ENCODE measurements at regions not wholly inside any gene's neighbourhood (a gene's known extent, or its start where the extent isn't known, plus 50 kb on each side); places are given as distances from the start of the nearest gene placed in this dataset.

DNA sequence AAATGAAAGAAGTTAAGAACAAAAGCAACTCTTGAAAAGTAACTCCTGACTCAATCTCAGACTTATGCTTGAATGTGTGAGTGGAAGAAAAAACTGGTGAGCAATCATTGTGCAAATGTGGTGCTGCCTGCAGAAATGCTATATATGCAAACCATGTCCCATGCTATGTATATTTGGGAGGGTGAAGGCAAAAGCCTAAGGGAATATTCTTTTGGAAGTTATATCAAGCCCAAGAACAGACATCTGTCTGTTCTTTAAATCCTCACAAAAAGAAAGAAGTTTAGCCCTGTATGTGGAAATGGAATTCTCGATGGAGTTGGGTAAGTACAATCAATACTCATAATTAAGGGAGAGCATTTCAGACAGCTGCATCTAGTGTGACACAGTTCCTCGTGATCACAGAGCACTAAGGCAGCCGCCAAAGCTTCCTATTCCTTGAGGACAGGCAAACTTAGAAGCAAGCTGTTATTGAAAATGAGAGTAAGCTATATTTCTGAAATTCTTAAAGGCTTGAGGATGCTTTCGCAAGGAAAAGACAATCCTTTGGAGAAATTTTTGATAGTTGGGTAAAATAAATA lies 406.5 kb upstream of the CHORDC1 start:
- TF ChIP-seq, protein P1, sequence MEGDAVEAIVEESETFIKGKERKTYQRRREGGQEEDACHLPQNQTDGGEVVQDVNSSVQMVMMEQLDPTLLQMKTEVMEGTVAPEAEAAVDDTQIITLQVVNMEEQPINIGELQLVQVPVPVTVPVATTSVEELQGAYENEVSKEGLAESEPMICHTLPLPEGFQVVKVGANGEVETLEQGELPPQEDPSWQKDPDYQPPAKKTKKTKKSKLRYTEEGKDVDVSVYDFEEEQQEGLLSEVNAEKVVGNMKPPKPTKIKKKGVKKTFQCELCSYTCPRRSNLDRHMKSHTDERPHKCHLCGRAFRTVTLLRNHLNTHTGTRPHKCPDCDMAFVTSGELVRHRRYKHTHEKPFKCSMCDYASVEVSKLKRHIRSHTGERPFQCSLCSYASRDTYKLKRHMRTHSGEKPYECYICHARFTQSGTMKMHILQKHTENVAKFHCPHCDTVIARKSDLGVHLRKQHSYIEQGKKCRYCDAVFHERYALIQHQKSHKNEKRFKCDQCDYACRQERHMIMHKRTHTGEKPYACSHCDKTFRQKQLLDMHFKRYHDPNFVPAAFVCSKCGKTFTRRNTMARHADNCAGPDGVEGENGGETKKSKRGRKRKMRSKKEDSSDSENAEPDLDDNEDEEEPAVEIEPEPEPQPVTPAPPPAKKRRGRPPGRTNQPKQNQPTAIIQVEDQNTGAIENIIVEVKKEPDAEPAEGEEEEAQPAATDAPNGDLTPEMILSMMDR (IDR thresholded peaks at IDR 0.05; ENCODE audit: low read depth, low read length): no peak
- no peak for TF ChIP-seq EZH2phosphoT487 (IDR thresholded peaks at IDR 0.05; ENCODE audit: low read depth)
